ENCODE measurements at regions not wholly inside any gene's neighbourhood (a gene's known extent, or its start where the extent isn't known, plus 50 kb on each side); places are given as distances from the start of the nearest gene placed in this dataset.

GRCh38 chr13:78540058-78540457 lies 63.3 kb downstream of the POU4F1 start:
- no peak for TF ChIP-seq CTCF (conservative IDR thresholded peaks at IDR 0.05; ENCODE audit: low read depth, low read length)
- TF ChIP-seq EZH2 (IDR thresholded peaks at IDR 0.05; ENCODE audit: borderline replicate concordance, low read depth, low read length, poor library complexity, severe bottlenecking), result no peak
